Stimulated activated naive CD4-positive, alpha-beta T cell treated with Interleukin-2 at 50 U/mL for 16 hours (primary cell): ENCODE measurements at regions not wholly inside any gene's neighbourhood (a gene's known extent, or its start where the extent isn't known, plus 50 kb on each side); places are given as distances from the start of the nearest gene placed in this dataset.
"Not testable (repeated sequence)": the region's sequence is repeated elsewhere in the genome, so short reads cannot be mapped to it uniquely, and the experiment has no call there.

Experiments used
- DNase-seq: peaks from one replicate; lab custom pipeline; 2025; lab: John Stamatoyannopoulos, UW

DNA sequence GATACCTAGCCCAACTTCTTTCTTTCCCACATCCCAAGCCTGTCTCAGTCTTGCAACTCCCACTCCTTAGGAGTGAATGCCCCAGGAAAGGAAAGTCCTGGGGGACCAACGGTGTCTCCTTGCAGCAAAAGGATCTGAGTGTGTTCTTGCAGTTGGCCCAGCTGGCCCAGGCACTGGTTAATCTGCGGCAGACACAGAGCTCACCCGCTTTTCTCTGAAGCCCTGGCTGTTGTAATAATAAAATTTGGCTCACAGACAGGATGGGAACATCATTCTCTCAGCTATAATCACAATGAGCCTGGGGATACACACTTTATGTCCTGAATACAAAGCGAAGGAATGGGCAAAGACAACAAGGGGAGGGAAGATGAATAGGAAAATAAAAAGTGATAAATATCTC, 185.6 kb upstream of the ADRA1D start:
- no peak for DNase-seq

DNA sequence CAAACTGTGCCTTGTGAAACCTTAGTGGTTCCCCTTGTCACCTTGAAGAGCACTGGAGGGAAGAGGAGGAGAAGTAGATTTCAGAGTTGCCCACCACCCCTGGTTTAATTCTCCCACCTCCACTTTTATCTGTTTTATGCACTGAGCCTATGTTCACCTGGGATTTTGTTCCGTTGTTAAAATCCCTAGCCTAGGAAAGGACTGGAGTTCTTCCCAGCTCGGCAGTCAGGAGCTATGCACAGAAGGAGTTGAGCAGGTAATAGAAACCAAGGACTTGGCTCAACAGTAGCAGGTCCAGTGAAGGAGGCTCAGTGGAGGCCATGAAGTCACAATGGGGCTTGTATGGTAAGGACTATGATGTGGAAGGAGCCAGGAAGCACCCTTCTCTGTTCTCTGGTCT, 182.4 kb upstream of the ADRA1D start:
- DNase-seq, result no peak

DNA sequence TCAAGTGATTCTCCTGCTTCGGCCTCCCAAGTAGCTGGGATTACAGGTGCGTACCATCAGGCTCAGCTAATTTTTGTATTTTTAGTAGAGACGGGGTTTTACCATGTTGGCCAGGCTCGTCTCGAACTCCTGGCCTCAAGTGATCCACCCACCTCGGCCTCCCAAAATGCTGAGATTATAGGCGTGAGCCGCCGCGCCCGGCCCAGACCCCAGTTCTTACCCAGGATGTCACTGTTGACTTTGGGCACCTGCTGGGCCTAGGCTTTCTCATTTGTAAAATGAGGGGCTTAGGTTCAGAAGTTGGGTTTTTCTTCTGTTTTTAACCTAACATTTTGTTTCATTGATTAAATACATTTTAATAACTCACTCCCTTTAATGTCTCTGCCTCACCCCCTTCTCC, 181.7 kb upstream of the ADRA1D start:
- not testable (repeated sequence) for DNase-seq

DNA sequence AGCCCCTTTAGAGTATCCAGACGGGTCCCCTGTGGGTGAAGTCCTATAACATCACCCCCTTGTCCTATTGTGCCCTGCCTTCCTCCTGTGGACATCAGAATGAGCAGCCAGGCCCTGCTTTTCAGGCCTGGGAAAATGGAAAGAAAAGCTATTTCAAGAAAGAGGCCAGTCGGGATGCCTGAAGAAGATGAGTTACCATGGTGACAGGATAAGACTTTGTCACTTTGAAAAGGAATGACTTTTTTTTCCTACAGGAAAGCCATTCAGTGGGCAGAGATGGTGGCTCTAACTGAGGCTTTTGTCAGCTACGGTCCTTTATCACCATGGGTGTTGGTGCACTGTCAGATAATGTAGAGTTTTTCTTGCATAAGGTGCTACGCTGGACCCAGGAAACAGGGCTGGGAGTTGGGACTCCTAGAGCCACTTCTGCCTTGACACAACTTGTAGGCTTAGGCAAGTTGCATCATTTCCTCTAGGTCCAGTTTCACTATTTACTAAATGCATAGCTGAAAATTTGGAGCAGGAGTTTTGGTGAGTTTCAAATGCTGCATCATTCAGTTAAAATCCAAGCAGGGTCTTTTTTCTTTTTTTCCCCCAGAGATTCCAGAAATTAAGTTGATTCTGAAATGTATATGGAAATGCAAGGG, 179.0 kb upstream of the ADRA1D start:
- no peak for DNase-seq

DNA sequence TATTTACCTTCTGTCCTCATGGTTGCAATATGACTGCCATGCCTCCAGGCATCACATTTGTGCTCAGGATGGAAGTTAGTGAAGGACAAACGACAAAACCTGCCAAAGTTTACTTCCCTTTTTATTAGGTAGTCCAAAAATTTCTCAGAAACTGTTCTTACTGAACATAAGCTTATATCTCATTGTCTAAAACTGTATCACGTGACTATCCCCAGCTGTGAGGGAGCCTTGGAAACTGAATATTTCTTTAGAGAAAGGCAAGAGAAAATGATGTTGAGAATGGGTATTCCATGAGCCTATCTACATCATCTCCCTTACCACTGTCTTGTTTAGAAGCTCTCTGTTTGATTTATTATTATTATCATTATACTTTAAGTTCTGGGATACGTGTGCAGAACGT, 169.1 kb upstream of the ADRA1D start:
- DNase-seq, result no peak

DNA sequence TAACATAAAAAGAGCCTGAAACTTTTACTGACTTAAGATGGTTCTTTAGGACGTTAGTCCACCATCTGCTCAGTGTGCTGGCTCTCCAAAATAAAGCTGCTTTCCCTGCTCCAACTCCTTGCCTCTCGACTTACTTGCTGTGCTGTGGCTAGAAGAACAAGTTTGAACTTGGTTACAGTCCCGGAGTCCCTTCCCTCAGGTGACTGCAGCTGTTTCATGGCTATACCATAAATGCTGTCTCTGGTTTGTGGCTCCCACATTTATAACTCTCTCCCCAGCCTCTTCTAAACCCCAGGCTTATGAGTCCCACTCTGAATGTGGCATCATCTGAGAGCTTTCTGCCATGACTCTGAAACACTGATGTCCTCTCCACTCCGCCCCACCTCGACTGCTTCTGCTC, 166.2 kb upstream of the ADRA1D start:
- DNase-seq, result no peak

DNA sequence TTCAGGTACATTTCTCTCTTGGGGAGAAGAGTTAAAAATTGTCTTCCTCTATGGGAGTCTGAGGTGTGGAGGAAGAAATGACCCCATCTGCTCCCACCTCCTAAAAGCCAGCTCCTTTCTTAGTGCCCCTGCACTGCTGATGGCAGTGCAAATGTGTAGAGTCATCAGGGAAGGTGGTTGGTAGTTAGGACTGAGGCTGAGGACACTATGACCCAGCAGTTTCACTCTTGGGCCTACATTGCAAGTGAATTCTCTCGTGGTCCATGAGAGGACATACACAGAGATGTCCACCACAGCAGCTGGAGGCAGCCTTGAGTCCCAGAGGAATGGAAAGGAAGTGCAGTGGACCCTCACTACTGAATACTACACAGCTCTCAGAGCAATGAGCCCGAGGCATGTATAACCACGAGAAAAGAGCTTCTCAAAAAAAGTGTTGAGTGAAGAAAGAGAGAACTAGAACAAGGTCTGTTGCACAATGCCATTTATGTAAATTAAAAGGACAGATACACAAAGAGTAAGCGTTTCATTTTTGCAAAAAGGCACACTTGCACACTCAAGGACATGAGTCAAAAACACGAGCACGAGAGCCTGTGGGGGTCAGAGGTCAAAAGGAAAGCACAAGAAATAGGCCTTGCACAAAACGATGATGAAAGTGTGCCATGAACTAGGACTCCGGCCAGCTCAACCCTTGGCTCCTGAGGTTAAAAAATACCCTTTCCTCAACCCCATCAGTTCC, 164.4 kb upstream of the ADRA1D start:
- no peak for DNase-seq

DNA sequence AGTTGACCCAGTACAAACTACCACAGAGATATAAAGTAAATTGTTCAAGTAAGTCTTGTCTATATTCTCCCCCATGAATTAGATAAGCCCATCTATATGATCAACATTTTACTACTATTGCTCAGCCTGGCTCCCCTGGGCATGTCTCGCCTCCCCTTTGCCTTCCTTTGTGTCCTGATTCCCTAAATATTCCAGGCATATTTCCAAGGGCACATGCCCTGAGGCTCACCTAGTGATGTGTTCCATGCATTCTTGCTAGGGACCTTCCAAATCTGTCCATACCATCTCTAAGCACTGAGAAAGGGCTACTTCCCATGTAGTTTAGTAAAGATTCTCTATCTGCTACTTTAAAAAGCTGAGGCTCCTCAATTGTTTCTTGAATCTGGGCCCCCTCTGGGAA, 163.1 kb upstream of the ADRA1D start:
- DNase-seq, result no peak

DNA sequence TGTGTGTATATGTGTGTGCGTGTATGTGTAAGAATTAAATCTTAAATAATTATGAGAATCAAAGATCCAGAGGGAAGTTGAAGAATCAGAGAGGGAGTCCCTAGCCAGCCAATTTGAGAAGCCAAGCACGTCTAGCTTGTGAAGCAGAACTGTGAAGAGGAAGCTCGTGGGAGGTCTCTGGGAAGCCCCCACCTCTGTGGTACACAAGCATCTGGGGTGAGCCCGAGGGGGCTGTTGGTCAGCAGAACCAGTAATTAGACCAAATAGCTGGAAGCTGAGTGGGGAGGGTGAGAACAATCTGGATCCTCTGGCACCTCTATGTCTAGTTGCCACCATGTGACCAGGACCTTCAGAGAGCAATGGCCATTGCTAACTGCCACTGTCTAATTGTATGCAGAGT, 162.7 kb upstream of the ADRA1D start:
- DNase-seq, result no peak

DNA sequence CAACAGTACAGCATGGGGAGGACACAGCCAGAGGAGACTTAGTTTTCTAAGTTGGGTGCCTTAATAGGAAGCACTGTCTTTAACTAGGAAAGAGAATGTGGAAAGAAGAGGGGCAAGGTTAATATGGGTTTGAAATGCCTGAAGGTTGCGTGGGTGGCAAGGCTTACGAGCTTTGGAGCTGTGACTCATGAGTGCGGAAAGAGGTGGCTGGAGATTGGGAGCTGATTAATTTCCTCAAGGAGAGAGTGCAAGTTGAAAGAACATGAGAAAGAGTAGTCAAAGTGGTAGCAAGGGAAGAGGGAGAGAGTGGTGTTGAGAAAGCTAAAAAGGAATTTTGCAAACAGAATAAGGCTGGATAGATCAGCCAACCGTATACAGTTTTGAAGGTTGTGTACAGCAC, 157.5 kb upstream of the ADRA1D start:
- DNase-seq, result no peak

DNA sequence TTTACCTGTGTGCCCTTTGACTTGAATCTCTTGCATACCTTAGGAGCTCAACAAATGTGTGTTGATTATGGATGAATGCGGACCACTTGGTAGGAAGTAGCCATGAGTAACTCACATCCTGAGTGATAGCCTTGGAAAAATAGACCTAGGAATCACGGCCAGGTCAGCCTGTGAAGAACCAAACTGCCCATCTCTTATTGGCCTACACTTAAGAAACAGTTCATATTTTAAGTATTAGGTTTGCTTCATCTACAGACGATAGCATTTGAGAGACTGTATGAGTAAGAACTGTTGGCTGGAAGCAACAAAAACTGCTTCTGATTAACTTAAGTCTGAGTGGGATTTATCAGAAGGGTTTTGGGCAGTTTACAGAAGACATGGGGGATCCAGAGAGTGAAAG, 152.5 kb upstream of the ADRA1D start:
- no peak for DNase-seq

DNA sequence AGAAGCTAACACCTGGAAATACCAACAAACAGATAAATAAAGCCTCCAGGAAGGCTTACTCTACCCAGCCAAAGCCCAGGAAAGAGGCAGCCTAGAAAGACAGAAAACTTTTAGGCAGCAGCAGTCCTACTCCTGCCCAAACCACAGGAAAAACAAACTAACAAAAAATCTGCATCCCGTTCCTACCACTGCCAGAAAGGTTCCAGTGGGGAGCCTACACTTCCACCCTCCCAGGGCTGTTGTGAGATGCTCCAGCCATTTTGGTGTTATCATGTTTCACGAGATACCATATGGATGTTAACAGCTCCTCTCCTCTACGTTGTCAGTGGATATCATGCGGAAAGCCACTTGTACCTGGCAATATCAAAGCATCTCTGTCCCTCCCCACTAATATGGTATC, 135.9 kb upstream of the ADRA1D start:
- no peak for DNase-seq

DNA sequence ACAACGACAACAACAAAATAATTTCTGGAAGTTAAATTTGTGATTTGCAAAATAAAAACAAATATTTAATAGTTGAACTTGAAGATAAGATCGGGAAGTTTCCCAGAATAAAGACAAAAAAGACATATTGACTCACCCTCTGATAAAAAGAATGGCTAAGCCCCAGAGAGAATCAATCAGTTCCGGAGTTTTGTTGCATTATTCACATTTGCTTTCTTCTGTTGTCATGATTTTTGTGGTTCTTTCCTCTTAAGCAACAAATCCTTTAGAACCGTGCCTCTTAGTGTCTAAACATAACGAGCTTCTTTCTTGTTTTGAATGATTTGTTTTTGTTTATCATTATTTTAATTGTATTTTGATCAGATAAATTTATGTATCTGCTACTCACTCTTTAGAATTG, 134.9 kb upstream of the ADRA1D start:
- DNase-seq, result no peak

DNA sequence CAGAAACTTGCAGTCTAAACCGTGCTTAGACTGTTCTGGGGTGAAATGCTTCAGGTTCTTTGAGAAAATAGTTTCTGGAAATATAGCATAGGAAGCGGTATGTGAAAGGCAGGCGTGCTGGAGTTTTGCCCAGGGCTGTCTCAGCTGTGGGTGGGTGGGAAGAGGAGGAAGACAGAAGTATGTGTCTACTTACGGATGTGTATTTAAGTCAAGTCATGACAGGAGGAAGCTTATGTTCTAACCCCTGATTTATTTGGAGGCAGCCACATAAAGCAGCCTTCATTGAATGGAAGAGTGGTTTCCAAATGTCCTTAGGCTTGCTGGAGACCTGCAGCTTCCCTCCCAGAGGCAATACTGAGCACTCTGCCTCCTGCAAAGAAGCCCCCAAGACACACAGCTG, 126.8 kb upstream of the ADRA1D start:
- no peak for DNase-seq

DNA sequence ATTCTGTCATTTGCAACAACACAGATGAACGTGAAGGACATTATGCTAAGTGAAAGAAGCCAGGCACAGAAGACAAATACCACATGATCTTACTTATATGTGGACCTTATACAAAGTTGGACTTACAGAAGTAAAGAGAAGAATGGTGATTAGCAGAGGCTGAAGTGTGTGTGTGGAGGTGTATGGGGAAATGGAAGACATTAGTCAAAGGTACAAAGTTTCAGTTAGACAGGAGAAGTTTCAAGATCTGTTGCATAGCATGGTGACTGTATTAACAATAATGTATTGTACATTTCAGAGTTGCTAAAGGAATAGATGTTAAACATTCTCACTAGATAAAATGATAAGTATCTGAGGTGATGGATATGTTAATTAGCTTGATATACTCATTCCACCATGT, 124.4 kb upstream of the ADRA1D start:
- DNase-seq, result no peak

DNA sequence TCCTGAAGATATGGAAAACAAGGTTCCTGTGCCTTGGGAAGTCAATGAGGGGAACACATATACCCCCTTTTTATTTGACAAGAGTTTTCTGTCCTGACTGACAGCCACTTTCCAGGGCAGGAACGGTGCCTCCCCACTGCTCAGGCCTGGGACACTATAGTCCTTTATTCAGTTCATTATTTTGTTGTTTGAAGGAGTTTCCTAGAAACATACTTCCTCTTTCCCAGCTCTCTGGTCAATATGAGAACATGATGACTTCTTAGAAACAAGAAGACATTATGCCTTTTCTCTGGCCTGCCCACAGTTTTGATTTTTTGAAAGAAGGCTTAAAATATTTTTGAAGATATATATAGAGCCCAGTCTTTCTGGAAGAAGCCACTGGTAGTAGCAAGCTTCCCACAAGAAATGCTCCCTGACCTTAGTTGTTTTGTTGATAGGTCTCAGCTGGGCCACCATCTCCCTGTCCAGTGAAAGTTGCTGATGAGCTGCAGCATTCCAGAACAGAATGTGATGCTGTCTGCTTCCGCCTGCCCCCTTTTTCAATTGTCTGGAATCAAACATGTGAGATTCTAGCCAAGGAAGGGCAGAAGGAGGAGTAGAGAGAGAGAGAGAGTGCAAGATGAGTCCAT, 122.7 kb upstream of the ADRA1D start:
- DNase-seq, result no peak

DNA sequence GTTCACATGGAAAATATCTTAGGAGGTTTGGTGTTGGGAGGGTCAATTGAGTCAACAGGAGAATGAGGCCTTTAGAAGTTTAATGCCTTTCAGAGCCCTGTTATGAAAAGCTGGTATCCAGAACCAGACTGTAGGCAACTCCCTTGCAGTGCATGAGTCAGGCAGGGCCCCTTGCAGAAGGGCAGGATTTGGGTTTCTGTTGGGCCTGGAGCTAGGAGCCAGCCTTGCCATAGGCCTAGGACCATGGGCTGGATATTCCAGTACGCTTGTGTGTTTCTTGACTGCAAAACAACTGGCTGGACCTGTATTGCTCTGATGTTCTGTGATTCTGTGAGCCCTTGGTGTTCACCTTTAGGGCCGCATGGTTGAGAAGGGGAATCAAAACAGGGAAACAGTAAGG, 121.8 kb upstream of the ADRA1D start:
- no peak for DNase-seq

DNA sequence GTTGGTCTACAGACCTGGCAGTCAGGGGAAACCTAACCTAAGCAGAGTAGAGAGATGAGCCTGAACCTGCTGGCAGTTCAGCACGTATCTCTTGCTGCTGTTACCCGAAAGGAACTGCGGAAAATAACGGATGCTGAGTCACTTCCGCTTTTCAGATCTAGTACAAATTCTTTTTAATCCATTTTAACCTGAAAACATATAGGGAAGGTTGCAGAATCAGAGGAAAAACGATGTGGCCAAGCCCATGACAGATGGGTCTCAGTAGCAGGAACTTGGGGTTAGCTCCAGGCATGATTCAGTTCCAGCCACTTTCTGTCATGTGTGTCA, 120.7 kb upstream of the ADRA1D start:
- DNase-seq, result no peak

DNA sequence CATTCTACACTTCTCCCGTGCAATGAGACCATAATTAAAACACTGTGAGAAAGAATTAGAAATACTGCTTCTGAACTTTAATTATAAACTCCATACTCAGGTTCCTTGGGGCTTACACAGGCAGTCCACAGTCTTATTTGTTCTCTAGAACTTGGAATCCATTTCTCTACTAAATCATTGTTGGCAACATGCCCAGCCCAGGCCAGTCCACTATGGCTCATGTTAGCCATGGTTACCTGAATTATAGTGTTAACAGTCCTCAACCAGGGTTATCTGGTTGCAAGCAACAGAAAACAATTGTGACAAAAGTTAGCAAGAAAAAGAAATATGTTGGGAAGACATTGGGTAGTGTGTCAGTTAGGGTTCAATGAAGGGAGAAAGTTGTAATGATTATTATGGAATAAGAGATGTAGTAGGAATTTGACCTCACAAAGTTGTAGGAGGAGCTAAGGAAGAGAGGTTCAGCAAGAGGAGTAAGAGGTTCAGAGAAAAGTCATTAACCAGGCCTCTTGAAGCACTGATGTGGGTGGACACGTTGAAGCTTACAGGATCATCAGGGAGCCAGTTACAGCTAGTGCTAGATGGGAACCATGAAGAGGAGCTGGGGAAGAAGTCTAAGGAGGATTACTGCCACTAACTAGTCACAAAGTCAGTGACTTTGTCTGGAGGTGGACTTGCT, 120.2 kb upstream of the ADRA1D start:
- no peak for DNase-seq

DNA sequence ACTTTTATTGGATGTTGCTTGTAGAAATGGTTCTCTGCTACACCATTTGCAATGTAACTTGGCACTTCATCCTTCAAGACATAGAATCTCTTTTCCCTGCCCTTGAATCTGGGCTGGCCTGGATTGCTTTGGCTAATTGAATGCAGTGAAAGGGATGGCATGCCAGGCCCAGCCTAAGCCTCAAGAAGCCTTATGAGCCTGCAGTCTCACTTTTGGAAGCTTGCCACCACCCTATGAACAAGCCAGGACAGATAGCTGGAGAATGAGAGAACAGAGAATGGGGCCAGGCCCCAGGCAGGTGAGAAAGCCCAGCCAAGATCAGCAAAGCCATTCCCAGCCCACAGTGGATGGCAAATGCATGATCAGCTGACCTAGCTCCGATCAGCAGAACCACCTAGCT, 117.0 kb upstream of the ADRA1D start:
- DNase-seq, result no peak

DNA sequence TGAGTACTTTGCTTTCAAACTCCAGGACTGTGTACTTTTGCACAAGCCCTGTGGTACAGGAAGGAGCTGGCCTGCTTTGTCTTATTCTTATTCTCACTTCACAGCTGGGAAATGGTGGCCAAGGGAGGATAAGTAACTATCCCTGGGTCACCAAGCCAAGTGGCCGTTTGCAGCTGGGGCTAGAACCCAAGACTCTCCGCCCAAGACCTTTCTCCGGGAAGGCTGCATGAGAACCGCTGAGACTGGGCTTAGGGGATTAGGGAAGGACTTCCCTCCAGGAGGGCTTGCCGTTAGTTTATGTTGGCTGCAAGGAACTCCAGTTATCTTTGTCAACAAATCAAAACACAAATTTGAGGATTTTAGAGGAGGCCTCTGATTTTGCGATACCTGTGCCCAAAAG, 109.5 kb upstream of the ADRA1D start:
- no peak for DNase-seq

DNA sequence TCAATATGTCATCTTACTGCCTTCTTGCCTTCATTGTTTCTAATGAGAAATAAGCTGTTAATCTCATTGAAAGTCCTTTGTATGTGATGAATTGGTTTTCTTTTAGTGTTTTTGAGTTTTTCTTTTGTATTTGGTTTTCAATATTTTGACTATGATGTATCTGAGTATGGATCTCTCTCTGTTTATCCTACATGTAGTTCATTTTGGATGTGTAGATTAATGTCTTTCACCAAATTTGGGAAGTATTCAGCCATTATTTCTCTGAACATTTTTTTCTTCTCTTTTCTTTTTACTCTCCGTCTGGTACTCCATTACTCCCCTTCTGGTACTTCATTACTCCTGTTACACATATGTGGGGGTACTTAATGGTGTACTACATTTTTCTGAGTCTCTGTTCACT, 103.3 kb upstream of the ADRA1D start:
- no peak for DNase-seq

DNA sequence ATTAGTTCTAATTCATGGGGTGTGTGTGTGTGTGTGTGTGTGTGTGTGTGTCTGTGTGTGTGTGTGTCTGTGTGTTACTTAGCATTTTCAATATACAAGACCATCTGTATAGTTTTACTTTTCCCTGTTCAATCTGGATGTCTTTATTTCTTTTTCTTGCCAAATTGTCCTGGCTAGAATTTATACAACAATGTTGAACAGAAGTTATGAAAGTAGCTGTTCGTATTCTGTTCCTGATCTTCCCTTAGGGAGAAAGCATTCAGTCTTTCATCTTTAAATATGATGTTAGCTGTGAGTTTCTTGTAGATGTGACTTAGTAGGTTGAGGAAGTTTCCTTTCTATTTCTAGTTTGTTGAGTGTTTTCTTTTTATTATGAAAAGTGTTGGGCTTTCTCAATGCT, 101.0 kb upstream of the ADRA1D start:
- no peak for DNase-seq
